Neural crest cell (in vitro differentiated cells): ENCODE measurements at regions not wholly inside any gene's neighbourhood (a gene's known extent, or its start where the extent isn't known, plus 50 kb on each side); places are given as distances from the start of the nearest gene placed in this dataset.

Experiments
- DNase-seq: peaks from one replicate; pipeline ENCODE4 v3.0.0; 2021; ENCODE audit warnings: low read depth, mixed read lengths, low spot score
- H3K27ac Mint-ChIP-seq: one replicate; pipeline ENCODE4 v1.8.0; 2021; ENCODE audit warnings: mild to moderate bottlenecking, mixed read lengths; ENCODE audit not compliant: unreplicated experiment
- H3K27me3 Mint-ChIP-seq: 2 replicates; pipeline ENCODE4 v1.8.0; 2021; ENCODE audit warnings: low read depth, mild to moderate bottlenecking, mixed read lengths
- H3K36me3 Mint-ChIP-seq: 2 replicates; pipeline ENCODE4 v1.8.0; 2021; ENCODE audit warnings: low read depth, mild to moderate bottlenecking, mixed read lengths
- H3K4me1 Mint-ChIP-seq: 2 replicates; pipeline ENCODE4 v1.8.0; 2021; ENCODE audit warnings: mixed read lengths
- H3K4me3 Mint-ChIP-seq: one replicate; pipeline ENCODE4 v1.8.0; 2021; ENCODE audit warnings: mild to moderate bottlenecking, mixed read lengths
- H3K9me3 Mint-ChIP-seq: 2 replicates; pipeline ENCODE4 v1.8.0; 2021; ENCODE audit warnings: mixed read lengths
- CTCF ChIP-seq: fragments of 200-600 bp; sonication (generic); conservative IDR thresholded peaks from 2 replicates; pipeline ENCODE4 v1.5.0; 2021; ENCODE audit warnings: antibody characterized with exemption, mild to moderate bottlenecking

DNA sequence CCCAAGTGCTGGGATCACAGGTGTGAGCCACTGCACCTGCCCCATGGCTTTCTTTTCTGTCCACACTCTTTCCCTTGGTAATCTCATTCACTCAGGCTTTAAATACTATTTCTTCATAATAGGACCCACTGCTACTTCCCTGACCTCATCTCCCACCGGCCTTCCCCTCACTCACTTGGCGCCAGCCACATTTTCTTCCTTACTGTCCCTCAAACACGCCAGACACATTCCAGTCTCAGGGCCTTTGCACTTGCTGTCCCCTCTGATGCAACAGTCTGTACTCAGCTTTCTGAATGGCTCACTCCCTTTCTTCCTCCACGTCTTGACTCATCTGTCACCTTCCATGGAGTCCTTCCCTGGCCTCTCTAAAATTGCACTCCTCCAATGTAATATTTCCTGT is 111.1 kb upstream of the MVB12B start:
- no peak overlapping the region for H3K4me3 Mint-ChIP-seq
- no peaks in the 10 kb centered on the region for H3K36me3 Mint-ChIP-seq
- no peak for TF ChIP-seq CTCF
- H3K27ac Mint-ChIP-seq, result no peak overlapping the region
- H3K4me1 Mint-ChIP-seq, result no peaks in the 10 kb centered on the region
- DNase-seq, result no peak
- peaks cover 6% of the 10 kb centered on the region for H3K27me3 Mint-ChIP-seq
- H3K9me3 Mint-ChIP-seq, result peaks cover 9% of the 10 kb centered on the region

DNA sequence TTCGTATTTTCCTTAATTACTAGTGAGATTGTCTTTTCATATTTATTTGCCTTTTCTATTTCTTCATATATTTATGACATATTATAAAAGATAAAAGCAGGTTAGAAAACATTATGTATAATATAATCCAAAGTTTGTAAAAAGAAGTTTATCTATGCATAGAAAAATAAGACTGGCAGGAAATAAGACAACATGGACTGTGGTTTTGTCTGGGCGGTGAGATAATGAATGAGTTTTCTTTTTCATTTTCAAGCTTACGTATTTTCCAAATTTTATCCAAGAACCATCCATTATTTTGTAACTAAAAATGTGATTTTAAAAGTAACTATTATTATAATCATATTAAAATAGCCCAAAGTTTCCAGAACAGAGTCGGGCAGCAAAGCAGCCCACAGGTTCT is 109.8 kb upstream of the MVB12B start:
- DNase-seq, result no peak
- Mint-ChIP-seq H3K4me3 (no peak overlapping the region), H3K36me3 (no peaks in the 10 kb centered on the region), H3K9me3 (peaks cover 12% of the 10 kb centered on the region), H3K27me3 (peaks cover 6% of the 10 kb centered on the region), H3K4me1 (no peaks in the 10 kb centered on the region), H3K27ac (no peak overlapping the region)
- TF ChIP-seq CTCF, result no peak

DNA sequence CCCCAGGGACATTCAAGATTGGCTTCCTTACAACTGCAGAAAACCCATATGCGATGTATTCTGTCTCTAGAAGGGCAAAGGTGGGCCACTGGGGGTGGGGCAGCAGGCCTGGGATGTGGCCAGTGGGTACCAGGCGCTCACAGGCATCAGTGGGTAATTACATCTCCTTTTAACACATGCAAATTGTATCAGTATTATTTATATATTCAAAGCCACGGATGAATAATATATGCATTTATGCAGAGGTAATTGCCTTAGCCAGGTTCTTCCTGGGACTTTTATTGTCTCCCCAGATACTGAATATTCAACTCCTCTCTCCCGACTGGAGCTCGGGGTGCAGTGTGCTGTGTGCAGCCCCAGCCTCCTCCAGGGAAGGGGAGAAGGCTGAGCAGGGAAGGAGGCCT is 109.4 kb upstream of the MVB12B start:
- Mint-ChIP-seq H3K27me3 (peaks cover 6% of the 10 kb centered on the region), H3K36me3 (no peaks in the 10 kb centered on the region), H3K27ac (no peak overlapping the region), H3K4me3 (no peak overlapping the region), H3K9me3 (peaks cover 12% of the 10 kb centered on the region), H3K4me1 (no peaks in the 10 kb centered on the region)
- no peak for TF ChIP-seq CTCF
- DNase-seq, result no peak

DNA sequence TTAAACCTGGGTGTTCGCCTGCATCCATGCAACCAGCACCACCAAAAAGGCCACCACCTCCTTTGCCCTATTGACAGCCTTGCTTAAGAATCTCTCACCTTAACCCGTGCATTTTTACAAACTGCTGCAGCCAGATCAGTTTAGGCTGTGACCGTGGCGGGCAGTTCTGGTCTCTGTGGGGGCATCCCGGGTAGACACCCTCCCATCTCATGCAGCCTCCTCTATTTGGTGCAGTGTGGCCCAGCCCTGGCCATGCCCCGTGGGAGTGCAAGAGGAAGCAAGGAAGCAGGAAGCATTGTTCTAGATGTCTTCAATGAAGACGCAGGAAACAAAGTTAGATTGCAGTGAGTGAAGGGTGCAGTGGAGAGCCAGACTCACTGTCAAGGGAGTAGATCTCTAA is 108.8 kb upstream of the MVB12B start:
- H3K4me3 Mint-ChIP-seq, result no peak overlapping the region
- no peak for TF ChIP-seq CTCF
- H3K27me3 Mint-ChIP-seq, result peaks cover 6% of the 10 kb centered on the region
- no peaks in the 10 kb centered on the region for H3K36me3 Mint-ChIP-seq
- peak overlapping the region; percentile 15 for H3K27ac Mint-ChIP-seq
- no peaks in the 10 kb centered on the region for H3K4me1 Mint-ChIP-seq
- H3K9me3 Mint-ChIP-seq, result peaks cover 12% of the 10 kb centered on the region
- no peak for DNase-seq

DNA sequence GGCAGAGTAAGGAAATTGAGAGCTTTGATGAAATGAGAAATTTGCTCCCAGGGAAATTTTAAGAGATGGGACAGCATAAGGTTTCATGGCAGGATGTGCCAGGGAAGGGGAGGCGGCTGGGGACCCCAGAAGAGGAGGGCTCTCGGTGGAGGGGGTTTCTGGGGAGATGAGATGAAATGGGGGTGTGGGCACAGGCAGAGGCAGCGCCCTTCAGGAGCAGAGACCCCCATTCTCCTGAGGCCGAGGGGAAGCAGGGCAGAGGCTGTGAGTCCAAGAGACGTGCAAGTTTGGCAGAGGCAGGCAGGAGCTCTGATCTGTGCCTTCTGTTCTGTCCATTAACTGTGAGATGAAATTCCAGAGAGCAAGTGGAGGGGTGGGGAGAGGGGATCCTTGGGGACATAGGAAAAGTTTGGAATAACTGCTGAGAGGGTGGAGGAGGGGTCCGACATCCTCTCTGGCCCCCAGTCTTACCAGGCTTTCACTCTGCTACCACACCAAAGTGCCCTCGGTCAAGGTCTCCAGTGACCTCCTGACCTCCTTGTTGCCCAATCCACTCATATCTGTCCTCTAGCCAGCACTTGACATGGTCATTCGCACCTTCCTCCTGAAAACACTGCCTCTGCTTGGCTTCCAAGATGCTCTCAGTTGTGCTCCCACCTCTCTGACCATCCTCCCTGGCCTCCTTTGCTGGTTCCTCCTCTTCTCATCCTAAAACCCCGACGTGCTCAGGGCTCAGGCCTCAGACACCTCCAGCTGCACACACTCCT is 108.1 kb upstream of the MVB12B start:
- Mint-ChIP-seq H3K36me3 (no peaks in the 10 kb centered on the region), H3K27ac (no peak overlapping the region), H3K4me1 (no peaks in the 10 kb centered on the region), H3K9me3 (peaks cover 12% of the 10 kb centered on the region), H3K27me3 (peaks cover 6% of the 10 kb centered on the region), H3K4me3 (no peak overlapping the region)
- TF ChIP-seq CTCF, result no peak
- no peak for DNase-seq
